Muscle of leg (tissue), 3 donors: ENCODE measurements at regions not wholly inside any gene's neighbourhood (a gene's known extent, or its start where the extent isn't known, plus 50 kb on each side); places are given as distances from the start of the nearest gene placed in this dataset.

Source experiments
- DNase-seq: peaks from one replicate; pipeline ENCODE4 v3.0.0; 2013
- H3K27ac ChIP-seq: one replicate; pipeline ENCODE4 v1.5.1; 2013; ENCODE audit warnings: mild to moderate bottlenecking, low read length, control low read depth
- H3K27me3 ChIP-seq: one replicate; pipeline ENCODE4 v1.6.1; 2013; ENCODE audit warnings: low read length; ENCODE audit not compliant: control insufficient read depth, insufficient read depth
- H3K36me3 ChIP-seq: one replicate; pipeline ENCODE4 v1.6.1; 2013; ENCODE audit warnings: low read length; ENCODE audit not compliant: control insufficient read depth, insufficient read depth
- H3K4me1 ChIP-seq: one replicate; pipeline ENCODE4 v1.6.1; 2013; ENCODE audit warnings: low read length; ENCODE audit not compliant: control insufficient read depth, insufficient read depth
- H3K4me3 ChIP-seq: one replicate; pipeline ENCODE4 v1.5.1; 2013; ENCODE audit warnings: low read length, control low read depth
- H3K9me3 ChIP-seq: replicated peaks from 2 replicates; pipeline ENCODE4 v1.6.1; 2013; ENCODE audit warnings: low read depth, low read length; ENCODE audit not compliant: control insufficient read depth
- WGBS: methylation state at CpG from one replicate; pipeline ENCODE4 v1.1.5; 2013; ENCODE audit warnings: missing lambda C conversion rate; ENCODE audit not compliant: insufficient coverage; 5-methylcytosine and 5-hydroxymethylcytosine counted together

- Histone ChIP-seq H3K9me3 (no peaks in the 10 kb centered on the region), H3K4me1 (no peaks in the 10 kb centered on the region), H3K27ac (no peak overlapping the region), H3K27me3 (peaks cover 14% of the 10 kb centered on the region), H3K36me3 (no peaks in the 10 kb centered on the region), H3K4me3 (no peak overlapping the region)
- peak; percentile 62 for DNase-seq
- no CpG with 5 or more reads among the region's 2 CpGs for WGBS
These were observed 121.7 kb upstream of the DIPK2B start for GRCh38 chrX:45322382-45322781.

- Histone ChIP-seq H3K4me1 (no peaks in the 10 kb centered on the region), H3K9me3 (no peaks in the 10 kb centered on the region), H3K27ac (no peak overlapping the region), H3K4me3 (no peak overlapping the region), H3K36me3 (no peaks in the 10 kb centered on the region), H3K27me3 (peaks cover 11% of the 10 kb centered on the region)
- WGBS, result 77% methylated on average over 1 of the region's 1 CpG
- no peak for DNase-seq
These were observed 119.5 kb upstream of the DIPK2B start for GRCh38 chrX:45320191-45320590.

GRCh38 chrX:45309801-45310200 is 109.1 kb upstream of the DIPK2B start:
- no CpG with 5 or more reads among the region's 1 CpG for WGBS
- Histone ChIP-seq H3K36me3 (no peaks in the 10 kb centered on the region), H3K27ac (no peak overlapping the region), H3K27me3 (peaks cover 3% of the 10 kb centered on the region), H3K4me1 (no peaks in the 10 kb centered on the region), H3K4me3 (no peak overlapping the region), H3K9me3 (no peaks in the 10 kb centered on the region)
- no peak for DNase-seq

GRCh38 chrX:45309096-45309495 is 108.4 kb upstream of the DIPK2B start:
- no CpG with 5 or more reads among the region's 4 CpGs for WGBS

GRCh38 chrX:45306794-45307193 is 106.1 kb upstream of the DIPK2B start:
- Histone ChIP-seq H3K27ac (no peak overlapping the region), H3K27me3 (peaks cover 6% of the 10 kb centered on the region), H3K4me1 (no peaks in the 10 kb centered on the region), H3K36me3 (no peaks in the 10 kb centered on the region), H3K4me3 (no peak overlapping the region), H3K9me3 (no peaks in the 10 kb centered on the region)
- DNase-seq, result no peak
- no CpG with 5 or more reads among the region's 1 CpG for WGBS

More at GRCh38 chrX:45309096-45309495, 108.4 kb upstream of the DIPK2B start:
- Histone ChIP-seq H3K27me3 (peaks cover 6% of the 10 kb centered on the region), H3K4me3 (no peak overlapping the region), H3K4me1 (no peaks in the 10 kb centered on the region), H3K27ac (no peak overlapping the region), H3K9me3 (no peaks in the 10 kb centered on the region), H3K36me3 (no peaks in the 10 kb centered on the region)
- DNase-seq, result no peak

- Histone ChIP-seq H3K4me1 (no peaks in the 10 kb centered on the region), H3K36me3 (no peaks in the 10 kb centered on the region), H3K27ac (no peak overlapping the region), H3K9me3 (no peaks in the 10 kb centered on the region), H3K27me3 (peaks cover 5% of the 10 kb centered on the region), H3K4me3 (no peak overlapping the region)
- no peak for DNase-seq
- WGBS, result no CpG with 5 or more reads among the region's 2 CpGs
These were observed 100.0 kb upstream of the DIPK2B start for GRCh38 chrX:45300638-45301037.

- no peak overlapping the region for H3K4me3 ChIP-seq
- no peaks in the 10 kb centered on the region for H3K9me3 ChIP-seq
- no peaks in the 10 kb centered on the region for H3K4me1 ChIP-seq
- H3K36me3 ChIP-seq, result no peaks in the 10 kb centered on the region
- WGBS, result no CpG with 5 or more reads among the region's 3 CpGs
- DNase-seq, result peak; percentile 18
- H3K27ac ChIP-seq, result no peak overlapping the region
- peaks cover 16% of the 10 kb centered on the region for H3K27me3 ChIP-seq
These were observed 94.7 kb upstream of the DIPK2B start for GRCh38 chrX:45295259-45295986.

GRCh38 chrX:45274576-45274975 is 73.9 kb upstream of the DIPK2B start:
- H3K36me3 ChIP-seq, result no peaks in the 10 kb centered on the region
- H3K27me3 ChIP-seq, result peaks cover 17% of the 10 kb centered on the region
- no peak overlapping the region for H3K27ac ChIP-seq
- no CpG with 5 or more reads among the region's 1 CpG for WGBS
- H3K4me1 ChIP-seq, result no peaks in the 10 kb centered on the region
- no peak overlapping the region for H3K4me3 ChIP-seq
- H3K9me3 ChIP-seq, result peaks cover 3% of the 10 kb centered on the region
- no peak for DNase-seq

GRCh38 chrX:45267007-45267406 is 66.3 kb upstream of the DIPK2B start:
- DNase-seq, result no peak

GRCh38 chrX:45266456-45266855 is 65.8 kb upstream of the DIPK2B start:
- Histone ChIP-seq H3K4me3 (no peak overlapping the region), H3K4me1 (no peaks in the 10 kb centered on the region), H3K9me3 (no peaks in the 10 kb centered on the region), H3K27ac (no peak overlapping the region), H3K27me3 (peaks cover 33% of the 10 kb centered on the region), H3K36me3 (no peaks in the 10 kb centered on the region)
- WGBS, result no CpG with 5 or more reads among the region's 1 CpG
- DNase-seq, result no peak

More at GRCh38 chrX:45267007-45267406, 66.3 kb upstream of the DIPK2B start:
- Histone ChIP-seq H3K9me3 (no peaks in the 10 kb centered on the region), H3K27ac (no peak overlapping the region), H3K27me3 (peaks cover 31% of the 10 kb centered on the region), H3K4me1 (no peaks in the 10 kb centered on the region), H3K36me3 (no peaks in the 10 kb centered on the region), H3K4me3 (no peak overlapping the region)
- WGBS, result no CpG with 5 or more reads among the region's 1 CpG

GRCh38 chrX:45264865-45265264 is 64.2 kb upstream of the DIPK2B start:
- 53% methylated on average over 4 of the region's 7 CpGs for WGBS
- Histone ChIP-seq H3K4me1 (no peaks in the 10 kb centered on the region), H3K9me3 (no peaks in the 10 kb centered on the region), H3K27ac (no peak overlapping the region), H3K4me3 (no peak overlapping the region), H3K36me3 (no peaks in the 10 kb centered on the region), H3K27me3 (peaks cover 32% of the 10 kb centered on the region)
- no peak for DNase-seq
